GM21717 (cell line): ENCODE measurements at regions not wholly inside any gene's neighbourhood (a gene's known extent, or its start where the extent isn't known, plus 50 kb on each side); places are given as distances from the start of the nearest gene placed in this dataset.

Source experiments
- ATAC-seq: cut with Tn5 transposase; IDR thresholded peaks from one replicate; pipeline ENCODE4 v1.9.1; 2021; ENCODE audit warnings: mild to moderate bottlenecking, moderate library complexity; ENCODE audit not compliant: unreplicated experiment

- no peak for ATAC-seq
Observed at GRCh38 chr4:14272206-14272605, 644.7 kb upstream of the BOD1L1 start.

- ATAC-seq, result no peak
Observed at GRCh38 chr4:14277505-14277904, 650.0 kb upstream of the BOD1L1 start.

GRCh38 chr4:14280567-14280966, 653.0 kb upstream of the BOD1L1 start:
- no peak for ATAC-seq

GRCh38 chr4:14284578-14284977, 657.1 kb upstream of the BOD1L1 start:
- no peak for ATAC-seq

- ATAC-seq, result no peak
Observed at GRCh38 chr4:14289708-14290107, 662.2 kb upstream of the BOD1L1 start.

GRCh38 chr4:14293582-14293981, 666.1 kb upstream of the BOD1L1 start:
- ATAC-seq, result no peak

- ATAC-seq, result no peak
Observed at GRCh38 chr4:14294611-14295010, 667.1 kb upstream of the BOD1L1 start.

- no peak for ATAC-seq
Observed at GRCh38 chr4:14299166-14299565, 671.6 kb upstream of the BOD1L1 start.

- no peak for ATAC-seq
Observed at GRCh38 chr4:14302021-14302420, 674.5 kb upstream of the BOD1L1 start.

- no peak for ATAC-seq
Observed at GRCh38 chr4:14303856-14304255, 676.3 kb upstream of the BOD1L1 start.

- no peak for ATAC-seq
Observed at GRCh38 chr4:14308229-14308651, 680.7 kb upstream of the BOD1L1 start.

- no peak for ATAC-seq
Observed at GRCh38 chr4:14309431-14309830, 681.9 kb upstream of the BOD1L1 start.

- no peak for ATAC-seq
Observed at GRCh38 chr4:14313757-14314156, 686.2 kb upstream of the BOD1L1 start.

- peak; percentile 65 for ATAC-seq
Observed at GRCh38 chr4:14315129-14315528, 687.2 kb upstream of the CPEB2 start.

- ATAC-seq, result no peak
Observed at GRCh38 chr4:14317351-14317750, 684.9 kb upstream of the CPEB2 start.

GRCh38 chr4:14318671-14319070, 683.6 kb upstream of the CPEB2 start:
- ATAC-seq, result no peak

GRCh38 chr4:14321723-14322122, 680.6 kb upstream of the CPEB2 start:
- ATAC-seq, result no peak

- no peak for ATAC-seq
Observed at GRCh38 chr4:14323191-14323590, 679.1 kb upstream of the CPEB2 start.

- ATAC-seq, result no peak
Observed at GRCh38 chr4:14329228-14329627, 673.1 kb upstream of the CPEB2 start.

GRCh38 chr4:14333616-14334015, 668.7 kb upstream of the CPEB2 start:
- ATAC-seq, result no peak

GRCh38 chr4:14334166-14334565, 668.1 kb upstream of the CPEB2 start:
- no peak for ATAC-seq

- no peak for ATAC-seq
Observed at GRCh38 chr4:14335872-14336271, 666.4 kb upstream of the CPEB2 start.

- ATAC-seq, result no peak
Observed at GRCh38 chr4:14336656-14337055, 665.6 kb upstream of the CPEB2 start.
